Transverse colon (tissue), 4 donors: ENCODE measurements at regions not wholly inside any gene's neighbourhood (a gene's known extent, or its start where the extent isn't known, plus 50 kb on each side); places are given as distances from the start of the nearest gene placed in this dataset.

Experiments used
- DNase-seq: peaks from one replicate; pipeline ENCODE4 v3.0.0-alpha.2; 2019
- H3K27ac ChIP-seq, 4 donors: fragments of 200-600 bp; sonication (generic); 2 replicates each; pipeline ENCODE4 v1.5.1; 2016 to 2018; ENCODE audit warnings: inconsistent platforms in 4 of 4
- H3K27me3 ChIP-seq: fragments of 200-600 bp; sonication (generic); 2 replicates; pipeline ENCODE4 v1.5.1; 2017; ENCODE audit warnings: inconsistent platforms
- H3K36me3 ChIP-seq, 4 donors: fragments of 200-600 bp; sonication (generic); 2 replicates each; pipeline ENCODE4 v1.5.1; 2017 to 2019; ENCODE audit warnings: inconsistent platforms in 4 of 4
- H3K4me1 ChIP-seq, 4 donors: fragments of 200-600 bp; sonication (generic); 2 replicates each; pipeline ENCODE4 v1.5.1; 2017 to 2020; ENCODE audit warnings: inconsistent platforms in 4 of 4
- H3K4me3 ChIP-seq, 4 donors: fragments of 200-600 bp; sonication (generic); 1 replicate in 1 of 4; 2 replicates in 3 of 4; pipeline versions ENCODE4 v1.5.1 to v1.6.1; 2017 to 2019; ENCODE audit warnings: inconsistent platforms in 4 of 4
- H3K9me3 ChIP-seq, 2 donors: fragments of 200-600 bp; sonication (generic); 2 replicates each; pipeline ENCODE4 v1.5.1; 2017 to 2019; ENCODE audit warnings: inconsistent platforms in 2 of 2
- EP300 ChIP-seq: sonication (generic); formaldehyde crosslinking; IDR thresholded peaks from one replicate; pipeline ENCODE4 v1.6.1; 2017; ENCODE audit warnings: antibody characterized with exemption, low read depth
- POLR2A ChIP-seq: fragments of 450-650 bp; IDR thresholded peaks from one replicate; pipeline ENCODE4 v1.6.1; 2016; ENCODE audit warnings: antibody characterized with exemption, mild to moderate bottlenecking, moderate library complexity
- POLR2AphosphoS5 ChIP-seq, 3 donors: sonication (generic); formaldehyde crosslinking; IDR thresholded peaks; one replicate each; pipeline ENCODE4 v1.6.1; 2016; ENCODE audit warnings: antibody characterized with exemption in 3 of 3
- WGBS, 2 donors: methylation state at CpG; one replicate each; pipeline ENCODE4 v1.1.5; 2018; ENCODE audit warnings: low coverage in 1 of 2; 5-methylcytosine and 5-hydroxymethylcytosine counted together
- in situ Hi-C, 4 donors: fragments of 200-750 bp; cut with MboI; loops; one replicate each; pipeline versions ENCODE4 v1.15.0 to v1.15.1; 2017; ENCODE audit warnings: low sequenced_read_pairs in 3 of 4, low pct_ligation_motif_present in 1 of 4, low pct_unique_long_range_greater_than_20kb in 1 of 4
- intact Hi-C: fragments of 100-400 bp; cut with DNase I; formaldehyde crosslinking; loops from one replicate; pipeline ENCODE4 v1.15.1; 2023; ENCODE audit warnings: low total_unique reads
- TF ChIP-seq, protein P1 (sequence below), 5 experiments: fragments of 200-600 bp in 3 of 5; fragments of 450-650 bp in 2 of 5; sonication (generic) in 3 of 5; IDR thresholded peaks; 1 replicate in 2 of 5; 2 replicates in 3 of 5; pipeline ENCODE4 v1.5.1; 2016 to 2017; ENCODE audit warnings: antibody characterized with exemption in 5 of 5, inconsistent platforms in 3 of 5, mild to moderate bottlenecking in 2 of 5, moderate library complexity in 1 of 5

DNA sequence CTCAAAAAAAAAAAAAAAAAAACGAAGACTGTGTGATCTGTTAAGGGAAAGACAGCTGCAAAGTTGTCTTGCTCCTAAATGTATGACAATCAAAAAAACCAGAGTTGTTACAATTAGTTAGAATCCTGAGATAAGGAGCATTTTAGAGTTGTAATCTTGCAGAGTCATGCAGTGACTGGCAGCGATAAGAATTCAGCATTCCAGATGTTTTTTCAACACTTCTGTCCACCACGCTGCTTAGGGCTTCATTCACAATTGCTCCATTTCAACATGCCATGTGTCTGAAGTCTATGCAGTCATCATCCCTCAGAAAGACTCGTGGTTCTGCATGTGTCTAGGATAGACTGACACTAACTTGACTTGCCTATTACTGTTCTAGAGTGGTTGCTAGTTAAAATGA lies 102.4 kb upstream of the BACE2 start:
- DNase-seq = no peak
- H3K36me3 ChIP-seq = no peaks in the 10 kb centered on the region

DNA sequence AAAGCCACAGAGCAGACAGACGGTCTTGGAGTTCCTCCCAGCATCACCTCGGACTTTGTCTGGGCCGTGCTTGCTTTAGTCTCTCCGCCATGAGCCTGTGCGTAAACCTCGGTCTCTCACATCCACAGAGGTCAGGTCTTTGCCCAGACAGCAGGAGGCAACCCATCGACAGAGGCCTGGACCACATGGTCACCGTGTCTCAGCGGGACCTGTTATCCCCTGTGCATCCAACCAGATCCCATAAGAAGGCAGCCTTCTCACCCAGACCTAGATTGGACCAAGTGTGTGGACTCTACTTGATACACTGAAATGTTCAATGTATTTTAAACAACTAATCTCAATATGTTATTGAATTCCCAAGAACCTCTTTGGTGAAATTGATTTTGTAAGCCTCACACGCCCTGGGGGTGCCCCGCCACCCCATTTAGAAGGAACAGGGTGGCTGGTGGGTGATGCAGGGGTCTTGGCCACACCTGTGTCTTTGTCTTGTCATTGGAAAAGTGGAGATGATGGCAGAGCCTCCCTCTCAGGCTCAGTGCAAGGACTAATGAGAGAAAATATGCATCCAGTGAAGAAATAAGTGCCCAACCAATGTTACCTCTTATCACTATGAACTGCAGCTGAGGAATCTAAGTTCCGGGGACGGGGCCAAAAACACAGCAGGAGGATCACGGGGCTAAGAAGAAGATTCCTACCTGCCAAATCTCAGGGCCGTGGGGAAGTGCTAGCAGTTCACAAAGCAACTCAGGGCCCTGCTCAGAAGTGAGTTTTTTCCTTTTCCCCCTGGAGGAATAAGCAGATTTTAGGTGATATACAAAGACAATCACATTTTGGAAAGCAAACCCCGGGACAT lies 101.6 kb upstream of the BACE2 start:
- whole genome bisulfite sequencing, 2 donors = 74 to 82% methylated on average over 9 to 16 of the region's 16 CpGs

More for the DNA sequence above, 102.4 kb upstream of the BACE2 start:
- Histone ChIP-seq H3K4me3 (no peak overlapping the region), H3K27ac (no peak overlapping the region), H3K9me3 (no peaks in the 10 kb centered on the region), H3K27me3 (peaks cover 33% of the 10 kb centered on the region), H3K4me1 (peaks cover 0 to 4% (median 0%) of the 10 kb centered on the region in 4 donors)
- 64 to 68% methylated on average over 3 to 4 of the region's 4 CpGs for WGBS, 2 donors
- no peak for TF ChIP-seq EP300
- TF ChIP-seq POLR2A = no peak
- no peak for TF ChIP-seq POLR2AphosphoS5 (IDR thresholded peaks at IDR 0.05)
- TF ChIP-seq, protein P1, sequence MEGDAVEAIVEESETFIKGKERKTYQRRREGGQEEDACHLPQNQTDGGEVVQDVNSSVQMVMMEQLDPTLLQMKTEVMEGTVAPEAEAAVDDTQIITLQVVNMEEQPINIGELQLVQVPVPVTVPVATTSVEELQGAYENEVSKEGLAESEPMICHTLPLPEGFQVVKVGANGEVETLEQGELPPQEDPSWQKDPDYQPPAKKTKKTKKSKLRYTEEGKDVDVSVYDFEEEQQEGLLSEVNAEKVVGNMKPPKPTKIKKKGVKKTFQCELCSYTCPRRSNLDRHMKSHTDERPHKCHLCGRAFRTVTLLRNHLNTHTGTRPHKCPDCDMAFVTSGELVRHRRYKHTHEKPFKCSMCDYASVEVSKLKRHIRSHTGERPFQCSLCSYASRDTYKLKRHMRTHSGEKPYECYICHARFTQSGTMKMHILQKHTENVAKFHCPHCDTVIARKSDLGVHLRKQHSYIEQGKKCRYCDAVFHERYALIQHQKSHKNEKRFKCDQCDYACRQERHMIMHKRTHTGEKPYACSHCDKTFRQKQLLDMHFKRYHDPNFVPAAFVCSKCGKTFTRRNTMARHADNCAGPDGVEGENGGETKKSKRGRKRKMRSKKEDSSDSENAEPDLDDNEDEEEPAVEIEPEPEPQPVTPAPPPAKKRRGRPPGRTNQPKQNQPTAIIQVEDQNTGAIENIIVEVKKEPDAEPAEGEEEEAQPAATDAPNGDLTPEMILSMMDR (IDR thresholded peaks at IDR 0.05) = no peak
- intact Hi-C loops (no loop called here), in situ Hi-C loops (loop anchor here (25.0 kb wide), 3 partner anchors 603 to 928 kb away; no protein-coding TSS in a partner anchor)

DNA sequence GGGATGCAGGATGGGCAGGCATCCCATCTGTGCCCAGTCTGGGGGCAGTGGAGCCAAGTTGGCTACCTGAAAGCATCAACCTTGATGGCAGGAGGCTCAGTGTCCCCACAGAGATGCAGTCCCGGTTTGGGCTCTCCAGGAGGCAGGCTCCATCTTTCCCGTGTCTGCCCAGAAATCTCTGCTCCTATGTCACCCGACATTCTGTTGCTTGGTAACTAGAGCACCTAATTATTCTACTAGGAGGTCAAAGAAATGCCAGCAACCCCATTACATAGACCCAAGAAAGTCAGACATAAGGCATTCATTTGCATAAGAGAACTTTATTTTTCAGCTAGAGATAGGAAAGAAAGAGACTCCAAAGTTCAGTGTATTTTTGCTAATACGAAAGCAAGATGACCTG lies 100.3 kb upstream of the BACE2 start:
- intact Hi-C loops = loop anchor here (2.0 kb wide), 1 partner anchor 601 kb away; no protein-coding TSS in a partner anchor
- Histone ChIP-seq H3K9me3 (no peaks in the 10 kb centered on the region), H3K4me1 (peaks cover 0 to 4% (median 0%) of the 10 kb centered on the region in 4 donors), H3K4me3 (no peak overlapping the region), H3K36me3 (no peaks in the 10 kb centered on the region), H3K27ac (no peak overlapping the region), H3K27me3 (peaks cover 37% of the 10 kb centered on the region)
- in situ Hi-C loops = loop anchor here (25.0 kb wide), 3 partner anchors 605 to 930 kb away; no protein-coding TSS in a partner anchor
- no peak for DNase-seq
- TF ChIP-seq POLR2A = no peak
- 46 to 64% methylated on average over 1 to 4 of the region's 4 CpGs for WGBS, 2 donors

More for the DNA sequence above, 101.6 kb upstream of the BACE2 start:
- Histone ChIP-seq H3K27me3 (peaks cover 37% of the 10 kb centered on the region), H3K36me3 (no peaks in the 10 kb centered on the region), H3K4me1 (peaks cover 0 to 4% (median 0%) of the 10 kb centered on the region in 4 donors), H3K9me3 (no peaks in the 10 kb centered on the region), H3K27ac (no peak overlapping the region), H3K4me3 (no peak overlapping the region)
- TF ChIP-seq EP300 (no peak), POLR2A (no peak), POLR2AphosphoS5 (IDR thresholded peaks at IDR 0.05) (no peak)
- TF ChIP-seq, protein P1 (IDR thresholded peaks at IDR 0.05) = no peak
- intact Hi-C loops = no loop called here
- no peak for DNase-seq
- in situ Hi-C loops = loop anchor here (25.0 kb wide), 3 partner anchors 604 to 929 kb away; no protein-coding TSS in a partner anchor

DNA sequence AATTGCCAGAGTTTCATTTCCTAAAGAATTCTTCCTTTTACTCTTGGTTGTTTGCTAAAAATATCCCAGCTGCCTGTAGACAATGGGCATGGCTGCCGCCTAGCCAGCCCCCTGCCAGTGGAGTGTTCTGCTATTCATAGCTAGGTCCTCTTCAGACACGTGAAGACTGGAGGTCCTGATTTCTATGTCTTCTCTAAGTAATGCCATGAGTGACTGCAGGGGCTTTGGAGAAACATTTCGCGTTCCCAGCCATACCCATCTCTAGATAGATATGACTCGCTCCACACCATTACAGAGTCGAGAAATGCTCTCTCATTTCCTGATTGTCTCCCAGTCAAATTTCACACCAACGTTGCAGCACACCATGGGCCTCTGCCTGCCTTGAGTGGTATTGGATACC lies 99.5 kb upstream of the BACE2 start:
- no peak overlapping the region for H3K27ac ChIP-seq
- H3K4me3 ChIP-seq = no peak overlapping the region
- in situ Hi-C loops (loop anchor here (25.0 kb wide), 3 partner anchors 606 to 931 kb away; no protein-coding TSS in a partner anchor), intact Hi-C loops (loop anchor here (2.0 kb wide), 1 partner anchor 602 kb away; no protein-coding TSS in a partner anchor)
- H3K36me3 ChIP-seq = no peaks in the 10 kb centered on the region
- WGBS, 2 donors = 0 to 39% methylated on average over 2 to 7 of the region's 7 CpGs
- DNase-seq = no peak
- H3K9me3 ChIP-seq = no peaks in the 10 kb centered on the region
- peaks cover 0 to 4% (median 0%) of the 10 kb centered on the region in 4 donors for H3K4me1 ChIP-seq
- TF ChIP-seq EP300 (no peak), POLR2A (no peak), POLR2AphosphoS5 (IDR thresholded peaks at IDR 0.05) (no peak)
- TF ChIP-seq, protein P1 (IDR thresholded peaks at IDR 0.05) = no peak
- H3K27me3 ChIP-seq = peaks cover 37% of the 10 kb centered on the region
